LNCaP clone FGC (cell line): ENCODE measurements at regions not wholly inside any gene's neighbourhood (a gene's known extent, or its start where the extent isn't known, plus 50 kb on each side); places are given as distances from the start of the nearest gene placed in this dataset.

Experiments
- DNase-seq: peaks from one replicate; pipeline ENCODE4 v3.0.0-alpha.2; 2011; ENCODE audit warnings: low read depth
- H3K4me3 ChIP-seq: 2 replicates; pipeline ENCODE4 v1.5.1; 2011; ENCODE audit warnings: mild to moderate bottlenecking, low read depth, low read length, control low read depth
- TF ChIP-seq, protein P1 (sequence below): IDR thresholded peaks from 2 replicates; pipeline ENCODE4 v1.5.1; 2012; ENCODE audit warnings: mild to moderate bottlenecking; ENCODE audit not compliant: control insufficient read depth, insufficient read depth; ENCODE audit errors: extremely low read depth

DNA sequence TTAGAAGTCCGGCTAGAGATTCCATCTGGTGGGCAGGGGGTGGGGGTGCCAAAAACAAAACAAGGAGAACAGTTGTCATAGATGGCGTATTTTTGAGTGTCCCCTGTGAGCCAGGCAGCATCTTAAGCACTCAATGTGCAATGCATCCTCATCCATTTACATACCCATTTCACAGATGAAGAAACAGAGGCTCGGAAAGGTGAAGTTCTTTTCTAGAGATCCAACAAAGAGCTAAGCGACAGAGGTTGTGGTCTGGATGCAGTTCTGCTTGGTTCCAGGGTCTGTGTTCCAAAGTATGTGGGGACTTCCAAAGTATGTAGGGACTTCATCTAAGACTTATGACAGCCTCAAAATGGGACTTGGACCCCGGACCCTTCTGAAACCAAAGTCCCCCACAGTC lies 277.8 kb downstream of the MN1 start:
- TF ChIP-seq, protein P1, sequence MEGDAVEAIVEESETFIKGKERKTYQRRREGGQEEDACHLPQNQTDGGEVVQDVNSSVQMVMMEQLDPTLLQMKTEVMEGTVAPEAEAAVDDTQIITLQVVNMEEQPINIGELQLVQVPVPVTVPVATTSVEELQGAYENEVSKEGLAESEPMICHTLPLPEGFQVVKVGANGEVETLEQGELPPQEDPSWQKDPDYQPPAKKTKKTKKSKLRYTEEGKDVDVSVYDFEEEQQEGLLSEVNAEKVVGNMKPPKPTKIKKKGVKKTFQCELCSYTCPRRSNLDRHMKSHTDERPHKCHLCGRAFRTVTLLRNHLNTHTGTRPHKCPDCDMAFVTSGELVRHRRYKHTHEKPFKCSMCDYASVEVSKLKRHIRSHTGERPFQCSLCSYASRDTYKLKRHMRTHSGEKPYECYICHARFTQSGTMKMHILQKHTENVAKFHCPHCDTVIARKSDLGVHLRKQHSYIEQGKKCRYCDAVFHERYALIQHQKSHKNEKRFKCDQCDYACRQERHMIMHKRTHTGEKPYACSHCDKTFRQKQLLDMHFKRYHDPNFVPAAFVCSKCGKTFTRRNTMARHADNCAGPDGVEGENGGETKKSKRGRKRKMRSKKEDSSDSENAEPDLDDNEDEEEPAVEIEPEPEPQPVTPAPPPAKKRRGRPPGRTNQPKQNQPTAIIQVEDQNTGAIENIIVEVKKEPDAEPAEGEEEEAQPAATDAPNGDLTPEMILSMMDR, result no peak
- H3K4me3 ChIP-seq, result no peak overlapping the region

DNA sequence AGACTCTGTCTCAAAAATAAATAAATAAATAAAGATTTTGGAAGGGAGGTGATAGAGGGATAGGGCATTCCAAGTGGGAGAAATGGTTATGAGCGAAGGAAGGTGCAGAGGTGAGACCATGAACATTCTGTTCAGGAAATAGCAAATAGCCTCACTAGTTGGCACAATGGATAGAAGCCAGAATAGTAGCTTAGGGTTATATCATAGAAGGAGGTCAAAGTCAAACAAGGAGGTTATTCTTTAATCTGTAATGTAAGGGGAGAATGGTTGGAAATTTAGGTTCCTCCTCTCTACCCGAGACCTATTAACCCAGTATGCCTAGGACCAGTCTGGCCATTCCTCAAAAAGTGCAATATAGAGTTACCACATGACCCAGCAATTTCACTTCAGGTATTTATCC lies 275.8 kb downstream of the MN1 start:
- TF ChIP-seq, protein P1, result no peak
- DNase-seq, result no peak
- H3K4me3 ChIP-seq, result no peak overlapping the region

More for the DNA sequence above, 277.8 kb downstream of the MN1 start:
- DNase-seq, result no peak

DNA sequence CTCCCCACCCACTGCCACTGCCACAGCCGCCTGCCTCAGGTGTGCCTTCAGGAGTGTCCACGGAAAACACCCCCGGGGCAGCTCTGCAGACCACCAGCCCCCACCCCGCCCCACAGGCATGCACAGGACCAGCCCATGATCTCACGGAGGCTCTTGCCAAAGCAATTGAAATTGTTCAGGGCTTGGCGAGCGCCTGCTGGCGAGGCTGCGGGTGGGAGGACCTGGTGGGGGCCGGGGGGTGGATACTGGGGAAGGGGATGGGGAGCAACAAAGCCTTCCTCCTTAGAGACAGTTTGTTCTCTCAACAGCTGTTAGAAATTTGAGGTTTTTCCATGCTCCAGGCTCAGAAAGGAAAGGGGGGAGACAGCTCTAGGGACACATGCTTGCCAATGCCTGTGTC lies 274.7 kb downstream of the MN1 start:
- no peak for DNase-seq
- TF ChIP-seq, protein P1, result no peak

DNA sequence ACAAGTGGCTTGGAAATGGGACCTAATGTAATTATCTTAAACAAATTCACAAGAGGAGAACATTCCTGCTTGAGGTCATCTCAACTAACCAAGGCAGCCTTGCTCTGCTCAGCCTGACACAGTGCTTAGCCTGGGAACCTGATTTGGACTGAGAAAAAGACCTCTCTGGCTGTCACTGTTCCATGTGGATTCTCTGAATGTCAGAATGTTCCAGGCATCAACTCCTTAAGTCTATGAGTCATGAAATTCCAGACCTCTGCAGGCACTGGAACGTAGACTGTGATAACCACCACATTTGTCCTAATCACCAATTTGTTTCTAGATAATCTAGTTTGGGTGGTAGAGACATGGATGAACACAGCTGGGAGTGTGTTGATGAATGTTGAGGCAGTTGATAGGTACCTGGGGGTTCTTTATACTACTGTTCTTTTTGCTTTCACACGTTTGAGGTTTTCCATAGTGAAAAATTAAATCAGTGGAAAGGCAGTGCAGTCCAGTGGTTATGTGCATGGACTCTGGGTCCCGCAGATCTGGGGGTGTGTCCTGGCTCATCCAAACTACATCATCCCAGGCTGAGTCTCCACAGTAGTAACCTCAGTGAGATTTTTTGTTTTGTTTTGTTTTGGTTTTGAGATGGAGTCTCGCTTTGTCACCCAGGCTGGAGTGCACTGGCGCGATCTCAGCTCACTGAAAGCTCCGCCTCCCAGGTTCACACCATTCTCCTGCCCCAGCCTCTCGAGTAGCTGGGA lies 269.6 kb downstream of the MN1 start:
- TF ChIP-seq, protein P1, result no peak
- DNase-seq, result no peak
- H3K4me3 ChIP-seq, result no peak overlapping the region

More for the DNA sequence above, 274.7 kb downstream of the MN1 start:
- no peak overlapping the region for H3K4me3 ChIP-seq

DNA sequence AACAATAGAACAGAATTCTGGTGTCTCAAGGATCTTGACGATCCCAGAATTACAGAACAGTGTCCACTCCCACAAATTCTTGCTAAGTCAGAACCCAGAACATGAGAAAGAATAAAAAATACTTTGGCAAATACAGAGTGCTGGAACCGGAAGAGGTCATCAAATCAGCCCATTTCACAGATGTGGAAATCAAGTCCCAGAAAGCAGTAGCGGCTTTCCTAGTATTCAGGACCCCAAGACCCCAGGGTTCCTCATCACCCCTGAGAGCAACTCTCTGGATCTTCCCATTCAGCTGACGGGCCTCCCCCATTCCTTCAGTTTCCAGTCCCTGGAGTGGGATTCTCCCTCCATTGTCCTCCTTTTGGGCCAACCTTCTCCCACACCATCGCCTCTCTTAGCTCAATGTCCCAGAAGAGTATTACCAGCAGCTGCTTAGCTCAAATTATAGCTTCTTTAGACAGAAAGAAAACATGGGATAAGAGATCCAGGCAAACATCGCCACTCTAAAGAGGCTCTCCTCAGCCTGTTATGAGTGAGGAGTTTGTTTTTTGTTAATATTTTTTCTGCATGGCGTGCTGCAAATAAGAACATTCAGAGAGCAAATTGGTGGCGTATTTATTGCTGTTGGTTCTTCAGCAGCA lies 268.3 kb downstream of the MN1 start:
- no peak for DNase-seq
- TF ChIP-seq, protein P1, result no peak
- no peak overlapping the region for H3K4me3 ChIP-seq

DNA sequence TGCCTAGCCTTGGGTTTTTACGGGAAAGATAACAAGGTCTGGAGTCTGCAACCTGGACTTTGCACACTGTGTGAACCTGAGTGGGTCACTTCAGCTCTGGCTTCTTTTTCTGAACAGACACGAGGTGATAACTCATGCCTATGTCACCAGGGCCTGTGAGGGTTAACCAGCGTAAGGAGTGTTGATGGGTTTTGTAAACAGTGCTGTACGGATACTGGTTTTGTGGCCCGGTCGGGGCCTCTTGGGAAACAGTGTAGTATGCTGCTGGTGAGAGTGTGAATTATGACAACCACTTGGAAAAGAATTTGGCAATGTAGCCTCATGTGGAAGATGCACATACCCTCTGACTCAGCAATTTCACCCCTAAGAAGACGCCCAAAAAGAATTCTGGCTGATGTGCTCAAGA lies 266.8 kb downstream of the MN1 start:
- TF ChIP-seq, protein P1, result no peak
- no peak for DNase-seq
- no peak overlapping the region for H3K4me3 ChIP-seq
